Endothelial cell of umbilical vein (primary cell): ENCODE measurements at regions not wholly inside any gene's neighbourhood (a gene's known extent, or its start where the extent isn't known, plus 50 kb on each side); places are given as distances from the start of the nearest gene placed in this dataset.

Source experiments
- BruUV-seq: library from RNA; stranded (reverse); fragments of 400-500 nt; replicated peaks from 2 replicates; lab custom pipeline; 2021; lab: Mats Ljungman, UMichigan
- CTCF ChIA-PET: fragments of 300-600, 350-600 bp; sonication (Branson Sonifier 250); formaldehyde crosslinking; loops from one replicate; lab custom pipeline; 2021; ENCODE audit warnings: antibody characterized with exemption, inconsistent platforms; lab: Charles Lee
- POLR2A ChIA-PET: fragments of 300-600, 350-600 bp; sonication (Branson Sonifier 250); formaldehyde crosslinking; loops from one replicate; lab custom pipeline; 2021; ENCODE audit warnings: antibody characterized with exemption, inconsistent platforms; lab: Charles Lee
- DNase-seq: peaks from one replicate; pipeline ENCODE4 v3.0.0-alpha.2; 2011; ENCODE audit warnings: low read depth, low spot score
- FAIRE-seq: peaks from 2 replicates; lab custom pipeline; 2011; peaks lifted over from hg19 to GRCh38; lab: Jason Lieb, UNC
- H2AFZ ChIP-seq: 2 replicates; pipeline ENCODE4 v1.6.0; 2012; ENCODE audit warnings: low read depth, low read length, control low read depth, inconsistent platforms
- H3K27ac ChIP-seq: 2 replicates; pipeline ENCODE4 v1.5.1; 2011; ENCODE audit warnings: low read depth, mild to moderate bottlenecking, control low read depth, low read length, moderate library complexity; ENCODE audit not compliant: insufficient read depth
- H3K27me3 ChIP-seq, 2 experiments: 2 replicates each; pipeline versions ENCODE4 v1.6.0 to v1.6.1; 2011; ENCODE audit warnings: low read length in 2 of 2, mixed read lengths in 1 of 2; ENCODE audit not compliant: control insufficient read depth in 2 of 2, insufficient read depth in 2 of 2
- H3K36me3 ChIP-seq, 2 experiments: 2 replicates in 1 of 2; 3 replicates in 1 of 2; pipeline ENCODE4 v1.5.1; 2011; ENCODE audit warnings: low read length in 2 of 2, mild to moderate bottlenecking in 1 of 2, moderate library complexity in 1 of 2; ENCODE audit not compliant: control insufficient read depth in 2 of 2, insufficient read depth in 2 of 2; ENCODE audit errors: extremely low read depth in 1 of 2
- H3K4me1 ChIP-seq: 3 replicates; pipeline ENCODE4 v1.5.1; 2011; ENCODE audit warnings: mild to moderate bottlenecking, low read length; ENCODE audit not compliant: control insufficient read depth, insufficient read depth; ENCODE audit errors: extremely low read depth
- H3K4me2 ChIP-seq: 2 replicates; pipeline ENCODE4 v1.6.1; 2011; ENCODE audit warnings: low read length, control low read depth, mixed read lengths; ENCODE audit not compliant: insufficient read depth
- H3K4me3 ChIP-seq, 3 experiments: fragments of 200-600 bp in 1 of 3; sonication (generic), shearing (Covaris generic) in 1 of 3; replicated peaks in 1 of 3; 2 replicates each; pipeline ENCODE4 v1.5.1; 2011 to 2016; ENCODE audit warnings: control low read depth in 3 of 3, low read length in 3 of 3, mild to moderate bottlenecking in 2 of 3, inconsistent platforms in 1 of 3, low read depth in 1 of 3, moderate library complexity in 1 of 3; ENCODE audit not compliant: insufficient read depth in 1 of 3
- H3K79me2 ChIP-seq: 2 replicates; pipeline ENCODE4 v1.6.0; 2012; ENCODE audit warnings: low read length, inconsistent platforms; ENCODE audit not compliant: control insufficient read depth, insufficient read depth
- H3K9ac ChIP-seq: replicated peaks from 2 replicates; pipeline ENCODE3; 2011; ENCODE audit warnings: low read length, control low read depth; ENCODE audit not compliant: insufficient read depth; ENCODE audit errors: extremely low read depth
- H3K9me1 ChIP-seq: replicated peaks from 3 replicates; pipeline ENCODE4 v1.6.0; 2011; ENCODE audit warnings: mild to moderate bottlenecking, low read length; ENCODE audit not compliant: control insufficient read depth, insufficient read depth; ENCODE audit errors: extremely low read depth
- H3K9me3 ChIP-seq: replicated peaks from 2 replicates; pipeline ENCODE4 v1.5.1; 2012; ENCODE audit warnings: low read length, inconsistent platforms; ENCODE audit not compliant: control insufficient read depth, insufficient read depth
- H4K20me1 ChIP-seq: replicated peaks from 2 replicates; pipeline ENCODE3; 2011; ENCODE audit warnings: mild to moderate bottlenecking, low read length; ENCODE audit not compliant: control insufficient read depth, insufficient read depth; ENCODE audit errors: extremely low read depth
- CTCF ChIP-seq, 2 donors: IDR thresholded peaks; 1 replicate in 1 of 2; 2 replicates in 1 of 2; pipeline ENCODE4 v1.5.1; 2011; ENCODE audit warnings: low read length in 2 of 2, mild to moderate bottlenecking in 2 of 2, moderate library complexity in 2 of 2, control low read depth in 1 of 2, inconsistent platforms in 1 of 2, low read depth in 1 of 2; ENCODE audit not compliant: insufficient read depth in 1 of 2; ENCODE audit errors: extremely low read depth in 1 of 2
- EZH2 ChIP-seq: IDR thresholded peaks from 2 replicates; pipeline ENCODE4 v1.6.1; 2012; ENCODE audit warnings: borderline replicate concordance, low read depth, mild to moderate bottlenecking, moderate library complexity, low read length, inconsistent platforms; ENCODE audit not compliant: severe bottlenecking
- FOS ChIP-seq: IDR thresholded peaks from 2 replicates; pipeline ENCODE4 v1.6.1; 2011; ENCODE audit warnings: mild to moderate bottlenecking, low read length, moderate library complexity, borderline replicate concordance; ENCODE audit not compliant: insufficient read depth
- GATA2 ChIP-seq: IDR thresholded peaks from 2 replicates; pipeline ENCODE4 v1.7.0; 2011; ENCODE audit warnings: low read depth, mild to moderate bottlenecking, moderate library complexity, mixed read lengths, low read length; ENCODE audit not compliant: insufficient read length, insufficient read depth
- JUN ChIP-seq: IDR thresholded peaks from 2 replicates; pipeline ENCODE4 v1.6.1; 2011; ENCODE audit warnings: borderline replicate concordance, low read depth; ENCODE audit not compliant: insufficient read length, insufficient read depth
- MAX ChIP-seq: IDR thresholded peaks from 2 replicates; pipeline ENCODE4 v1.6.1; 2011; ENCODE audit not compliant: insufficient read depth, insufficient read length
- MYC ChIP-seq: IDR thresholded peaks from one replicate; pipeline ENCODE4 v1.6.1; 2011; ENCODE audit warnings: mild to moderate bottlenecking, low read depth, low read length
- POLR2A ChIP-seq: IDR thresholded peaks from 2 replicates; pipeline ENCODE4 v1.6.1; 2012; ENCODE audit warnings: low read depth, mild to moderate bottlenecking, control low read depth, low read length
- POLR2AphosphoS5 ChIP-seq: IDR thresholded peaks from 2 replicates; pipeline ENCODE4 v1.6.1; 2012; ENCODE audit warnings: low read depth, mild to moderate bottlenecking, control low read depth, low read length, moderate library complexity; ENCODE audit not compliant: insufficient read depth
- dilution Hi-C: fragments of 300-500 bp; cut with MboI; formaldehyde crosslinking; loops from one replicate; pipeline ENCODE4 v1.15.0; 2019; ENCODE audit warnings: low sequenced_read_pairs; ENCODE audit not compliant: extremely low pct_ligation_motif_present
- intact Hi-C: fragments of 100-400 bp; cut with micrococcal nuclease; formaldehyde crosslinking; loops from one replicate; pipeline ENCODE4 v1.10.0; 2022

DNA sequence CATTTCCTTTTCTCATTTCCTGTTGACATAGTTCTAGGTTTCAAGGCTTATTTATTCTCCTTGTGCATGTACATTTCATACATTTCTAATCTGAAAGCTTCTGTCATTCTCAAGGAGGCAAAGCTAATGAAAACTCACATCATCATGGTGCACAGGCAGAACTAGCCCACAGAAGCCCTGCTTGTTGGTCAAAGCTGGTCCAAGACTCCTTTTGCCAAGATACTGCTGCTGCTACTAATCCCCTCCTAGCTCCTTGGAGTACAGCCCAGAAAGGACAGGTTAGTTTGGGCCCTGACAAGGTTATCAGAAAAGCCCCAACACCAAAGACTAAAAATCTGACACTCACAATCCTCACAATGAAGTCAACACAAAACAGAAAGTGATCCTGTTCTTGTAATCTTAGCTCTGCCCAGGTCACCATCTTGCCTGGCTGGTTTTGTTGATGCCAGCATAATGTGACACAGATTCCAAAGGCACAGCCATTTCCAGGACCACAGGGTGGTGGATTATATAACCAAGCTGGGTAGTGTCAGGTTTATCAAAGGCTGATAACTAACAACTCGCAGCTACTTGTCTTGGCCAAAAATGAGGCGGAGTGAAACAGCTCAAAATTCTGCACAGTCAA lies 417.4 kb downstream of the NDFIP2 start:
- FAIRE-seq (no peak), DNase-seq (no peak)
- dilution Hi-C loops (no loop called here), intact Hi-C loops (no loop called here)
- TF ChIP-seq FOS: no peak
- no peak for TF ChIP-seq GATA2
- no peak for TF ChIP-seq POLR2A
- TF ChIP-seq JUN: no peak
- no peak for TF ChIP-seq MYC
- TF ChIP-seq EZH2: no peak
- TF ChIP-seq CTCF (IDR thresholded peaks at IDR 0.05; ENCODE audit: extremely low read depth in 1 of 2, insufficient read depth in 1 of 2, low read depth in 1 of 2, low read length in 2 of 2): no peak
- no peak for TF ChIP-seq MAX
- no peak for TF ChIP-seq POLR2AphosphoS5
- H3K36me3 ChIP-seq: no peaks in the 10 kb centered on the region
- no peaks in the 10 kb centered on the region for H3K79me2 ChIP-seq
- CTCF ChIA-PET: interaction anchor here (1.1 kb wide), 1 partner anchor 12 kb away, joined by 5 read pairs; no protein-coding TSS in a partner anchor
- no peak overlapping the region for H3K4me3 ChIP-seq
- no peaks in the 10 kb centered on the region for H3K9me1 ChIP-seq
- no peak overlapping the region for H3K27ac ChIP-seq
- H3K4me2 ChIP-seq: no peak overlapping the region
- no peaks in the 10 kb centered on the region for H3K9me3 ChIP-seq
- H3K27me3 ChIP-seq: no peaks in the 10 kb centered on the region
- no TSS peak for BruUV-seq
- no peaks in the 10 kb centered on the region for H3K4me1 ChIP-seq
- H4K20me1 ChIP-seq: no peaks in the 10 kb centered on the region
- no peak overlapping the region for H3K9ac ChIP-seq
- POLR2A ChIA-PET: no interaction called here
- no peak overlapping the region for H2AFZ ChIP-seq
